ENCODE measurements at regions not wholly inside any gene's neighbourhood (a gene's known extent, or its start where the extent isn't known, plus 50 kb on each side); places are given as distances from the start of the nearest gene placed in this dataset.

DNA sequence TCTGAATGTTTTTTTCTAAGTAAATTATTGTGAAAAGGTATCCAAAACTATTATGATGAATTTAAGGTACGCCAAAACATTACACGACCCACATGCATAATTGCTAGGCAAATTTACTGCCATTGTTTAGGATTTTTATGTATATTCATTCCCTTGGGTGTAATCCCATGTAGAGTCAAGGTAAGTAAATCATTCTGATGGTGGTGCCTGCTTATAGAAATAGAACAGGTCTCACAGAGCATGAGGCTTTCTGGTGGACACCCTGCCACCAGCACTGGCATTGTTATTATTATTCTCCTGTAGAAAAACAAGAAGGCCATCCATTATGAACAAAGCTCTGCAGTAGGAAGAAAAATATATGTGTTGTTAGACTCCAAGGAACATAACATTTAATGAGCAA lies 111.7 kb upstream of the ZNF804B start:
- H3K9me3 Mint-ChIP-seq: peaks cover 7% of the 10 kb centered on the region
- ChIA-PET POLR2A (no interaction called here), CTCF (no interaction called here)
- ATAC-seq (ENCODE audit: poor library complexity) (no peak), DNase-seq (no peak)
- Histone ChIP-seq H3K4me3 (ENCODE audit: low read length) (no peak overlapping the region), H3K27ac (ENCODE audit: low read depth in 1 of 2, low read length in 2 of 2) (no peak overlapping the region), H3K9me3 (ENCODE audit: control insufficient read depth in 1 of 2, insufficient read depth in 1 of 2, low read length in 2 of 2) (no peaks in the 10 kb centered on the region), H3K36me3 (ENCODE audit: insufficient read depth, low read length) (no peaks in the 10 kb centered on the region), H3K4me1 (ENCODE audit: insufficient read depth, low read length) (no peaks in the 10 kb centered on the region), H3K27me3 (ENCODE audit: control insufficient read depth in 1 of 2, insufficient read depth in 2 of 2, low read length in 2 of 2) (no peaks in the 10 kb centered on the region)
- H3K36me3 Mint-ChIP-seq (ENCODE audit: low read depth): no peaks in the 10 kb centered on the region
- intact Hi-C loops (cut with DNase I, micrococcal nuclease): no loop called here
- no peaks in the 10 kb centered on the region for H3K27me3 Mint-ChIP-seq
- no peaks in the 10 kb centered on the region for H3K4me1 Mint-ChIP-seq (ENCODE audit: low read depth)
- no peak overlapping the region for H3K4me3 Mint-ChIP-seq
- TF ChIP-seq, protein P1, sequence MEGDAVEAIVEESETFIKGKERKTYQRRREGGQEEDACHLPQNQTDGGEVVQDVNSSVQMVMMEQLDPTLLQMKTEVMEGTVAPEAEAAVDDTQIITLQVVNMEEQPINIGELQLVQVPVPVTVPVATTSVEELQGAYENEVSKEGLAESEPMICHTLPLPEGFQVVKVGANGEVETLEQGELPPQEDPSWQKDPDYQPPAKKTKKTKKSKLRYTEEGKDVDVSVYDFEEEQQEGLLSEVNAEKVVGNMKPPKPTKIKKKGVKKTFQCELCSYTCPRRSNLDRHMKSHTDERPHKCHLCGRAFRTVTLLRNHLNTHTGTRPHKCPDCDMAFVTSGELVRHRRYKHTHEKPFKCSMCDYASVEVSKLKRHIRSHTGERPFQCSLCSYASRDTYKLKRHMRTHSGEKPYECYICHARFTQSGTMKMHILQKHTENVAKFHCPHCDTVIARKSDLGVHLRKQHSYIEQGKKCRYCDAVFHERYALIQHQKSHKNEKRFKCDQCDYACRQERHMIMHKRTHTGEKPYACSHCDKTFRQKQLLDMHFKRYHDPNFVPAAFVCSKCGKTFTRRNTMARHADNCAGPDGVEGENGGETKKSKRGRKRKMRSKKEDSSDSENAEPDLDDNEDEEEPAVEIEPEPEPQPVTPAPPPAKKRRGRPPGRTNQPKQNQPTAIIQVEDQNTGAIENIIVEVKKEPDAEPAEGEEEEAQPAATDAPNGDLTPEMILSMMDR (IDR thresholded peaks at IDR 0.05): no peak
- H3K27ac Mint-ChIP-seq: no peak overlapping the region

DNA sequence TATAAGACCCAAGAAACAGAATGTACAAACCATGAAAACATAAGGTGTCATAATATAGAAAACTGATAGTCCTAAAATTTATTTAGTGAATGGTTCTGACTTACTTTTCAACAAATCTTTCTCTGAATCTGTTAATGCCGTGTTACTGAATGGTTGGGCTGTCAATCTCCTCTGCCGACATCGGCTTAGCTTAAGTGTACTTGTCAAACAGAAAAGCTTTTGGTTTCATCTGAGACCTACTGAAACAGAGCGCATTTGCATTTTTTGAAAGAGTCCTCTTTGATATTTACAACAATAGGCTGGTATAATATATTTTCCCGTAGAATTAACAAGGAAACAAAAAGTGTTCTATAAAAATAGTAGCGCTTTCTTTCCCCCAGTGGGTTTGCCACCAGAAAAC lies 120.9 kb upstream of the ZNF804B start:
- H3K4me1 Mint-ChIP-seq (ENCODE audit: low read depth): no peaks in the 10 kb centered on the region
- ATAC-seq (ENCODE audit: poor library complexity) (no peak), DNase-seq (no peak)
- ChIA-PET POLR2A (no interaction called here), CTCF (no interaction called here)
- Histone ChIP-seq H3K27ac (ENCODE audit: low read depth in 1 of 2, low read length in 2 of 2) (no peak overlapping the region), H3K27me3 (ENCODE audit: control insufficient read depth in 1 of 2, insufficient read depth in 2 of 2, low read length in 2 of 2) (no peaks in the 10 kb centered on the region), H3K9me3 (ENCODE audit: control insufficient read depth in 1 of 2, insufficient read depth in 1 of 2, low read length in 2 of 2) (no peaks in the 10 kb centered on the region), H3K36me3 (ENCODE audit: insufficient read depth, low read length) (no peaks in the 10 kb centered on the region), H3K4me1 (ENCODE audit: insufficient read depth, low read length) (no peaks in the 10 kb centered on the region), H3K4me3 (ENCODE audit: low read length) (no peak overlapping the region)
- H3K27ac Mint-ChIP-seq: no peak overlapping the region
- H3K9me3 Mint-ChIP-seq: peaks cover 4% of the 10 kb centered on the region
- no peaks in the 10 kb centered on the region for H3K27me3 Mint-ChIP-seq
- TF ChIP-seq, protein P1 (IDR thresholded peaks at IDR 0.05): no peak
- no peak overlapping the region for H3K4me3 Mint-ChIP-seq
- H3K36me3 Mint-ChIP-seq (ENCODE audit: low read depth): no peaks in the 10 kb centered on the region
- intact Hi-C loops (cut with DNase I, micrococcal nuclease): no loop called here

DNA sequence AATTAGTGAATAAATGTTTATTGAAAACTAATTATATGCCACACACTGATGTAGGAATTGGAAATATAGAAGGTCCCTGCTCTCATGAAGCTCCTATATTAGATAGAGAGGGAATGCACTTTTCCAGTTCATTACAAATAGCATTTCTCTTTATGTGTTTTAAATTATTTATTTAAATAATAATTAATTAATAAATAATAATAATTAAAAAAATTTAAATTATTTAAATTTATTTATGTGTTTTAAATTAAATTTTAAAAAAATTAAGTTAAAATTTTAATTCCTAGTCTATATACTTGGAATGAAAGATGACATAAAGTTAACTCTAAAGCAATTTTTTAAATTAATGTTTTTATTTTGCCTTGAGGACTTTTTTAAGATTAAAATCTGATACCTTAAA lies 121.7 kb upstream of the ZNF804B start:
- no peak overlapping the region for H3K4me3 ChIP-seq (ENCODE audit: low read length)
- Mint-ChIP-seq H3K27ac (no peak overlapping the region), H3K27me3 (no peaks in the 10 kb centered on the region), H3K9me3 (peaks cover 4% of the 10 kb centered on the region), H3K4me3 (no peak overlapping the region), H3K4me1 (ENCODE audit: low read depth) (no peaks in the 10 kb centered on the region), H3K36me3 (ENCODE audit: low read depth) (no peaks in the 10 kb centered on the region)
- no peaks in the 10 kb centered on the region for H3K27me3 ChIP-seq (ENCODE audit: control insufficient read depth in 1 of 2, insufficient read depth in 2 of 2, low read length in 2 of 2)
- no peaks in the 10 kb centered on the region for H3K36me3 ChIP-seq (ENCODE audit: insufficient read depth, low read length)
- H3K27ac ChIP-seq (ENCODE audit: low read depth in 1 of 2, low read length in 2 of 2): no peak overlapping the region
- POLR2A ChIA-PET: no interaction called here
- no peaks in the 10 kb centered on the region for H3K4me1 ChIP-seq (ENCODE audit: insufficient read depth, low read length)
- intact Hi-C loops (cut with DNase I, micrococcal nuclease): no loop called here
- CTCF ChIA-PET: no interaction called here
- DNase-seq (no peak), ATAC-seq (ENCODE audit: poor library complexity) (no peak)
- H3K9me3 ChIP-seq (ENCODE audit: control insufficient read depth in 1 of 2, insufficient read depth in 1 of 2, low read length in 2 of 2): no peaks in the 10 kb centered on the region
- TF ChIP-seq, protein P1 (IDR thresholded peaks at IDR 0.05): no peak
